Gastroesophageal sphincter (tissue), 4 donors: ENCODE measurements at regions not wholly inside any gene's neighbourhood (a gene's known extent, or its start where the extent isn't known, plus 50 kb on each side); places are given as distances from the start of the nearest gene placed in this dataset.

Source experiments
- ATAC-seq: fragments of 150-250 bp; one replicate; pipeline ENCODE4 v1.9.1; 2016; ENCODE audit warnings: mild to moderate bottlenecking, moderate library complexity
- H3K27ac ChIP-seq, 4 donors: fragments of 200-600 bp; sonication (generic) in 3 of 4; 1 replicate in 3 of 4; 2 replicates in 1 of 4; pipeline ENCODE4 v1.5.1; 2016 to 2019
- H3K27me3 ChIP-seq: fragments of 200-600 bp; sonication (generic); one replicate; pipeline ENCODE4 v1.5.1; 2019
- H3K36me3 ChIP-seq, 2 donors: fragments of 200-600 bp; sonication (generic); one replicate each; pipeline ENCODE4 v1.5.1; 2019; ENCODE audit warnings: control low read depth in 1 of 2
- H3K4me1 ChIP-seq, 3 donors: fragments of 200-600 bp; sonication (generic); 1 replicate in 2 of 3; 2 replicates in 1 of 3; pipeline ENCODE4 v1.5.1; 2016 to 2019; ENCODE audit warnings: control low read depth in 2 of 3
- H3K4me3 ChIP-seq, 2 donors: fragments of 200-600 bp; sonication (generic); one replicate each; pipeline ENCODE4 v1.5.1; 2019; ENCODE audit warnings: mild to moderate bottlenecking in 1 of 2, moderate library complexity in 1 of 2
- H3K9me3 ChIP-seq, 3 donors: fragments of 200-600 bp; sonication (generic); one replicate each; pipeline ENCODE4 v1.5.1; 2017 to 2019; ENCODE audit warnings: control low read depth in 2 of 3
- EP300 ChIP-seq: sonication (generic); formaldehyde crosslinking; IDR thresholded peaks from one replicate; pipeline ENCODE4 v1.6.1; 2017; ENCODE audit warnings: antibody characterized with exemption, mild to moderate bottlenecking
- POLR2A ChIP-seq, 2 donors: fragments of 450-650 bp; IDR thresholded peaks; one replicate each; pipeline ENCODE4 v1.6.1; 2017; ENCODE audit warnings: antibody characterized with exemption in 2 of 2, mild to moderate bottlenecking in 2 of 2, moderate library complexity in 1 of 2
- POLR2AphosphoS5 ChIP-seq: sonication (generic); formaldehyde crosslinking; IDR thresholded peaks from one replicate; pipeline ENCODE4 v1.6.1; 2017; ENCODE audit warnings: antibody characterized with exemption
- WGBS, 2 donors: methylation state at CpG; one replicate each; pipeline ENCODE4 v1.1.5; 2018; ENCODE audit warnings: low coverage in 1 of 2; 5-methylcytosine and 5-hydroxymethylcytosine counted together
- TF ChIP-seq, protein P1 (sequence below), 4 experiments: fragments of 200-600 bp in 2 of 4; fragments of 450-650 bp in 2 of 4; sonication (generic) in 1 of 4; IDR thresholded peaks; one replicate each; pipeline ENCODE4 v1.5.1; 2017 to 2019; ENCODE audit warnings: antibody characterized with exemption in 4 of 4, mild to moderate bottlenecking in 2 of 4, moderate library complexity in 2 of 4

- no peaks in the 10 kb centered on the region for H3K36me3 ChIP-seq
- H3K27ac ChIP-seq, result no peak overlapping the region
- 38 to 55% methylated on average over 1 of the region's 1 CpG for WGBS, 2 donors
These were observed 194.7 kb downstream of the RAB28 start for GRCh38 chr4:13289391-13289790.

GRCh38 chr4:13285336-13285735, 198.8 kb downstream of the RAB28 start:
- Histone ChIP-seq H3K27me3 (no peaks in the 10 kb centered on the region), H3K36me3 (no peaks in the 10 kb centered on the region), H3K4me3 (no peak overlapping the region), H3K4me1 (no peaks in the 10 kb centered on the region), H3K27ac (no peak overlapping the region), H3K9me3 (peaks cover 0 to 27% (median 0%) of the 10 kb centered on the region in 3 donors)
- TF ChIP-seq, protein P1, sequence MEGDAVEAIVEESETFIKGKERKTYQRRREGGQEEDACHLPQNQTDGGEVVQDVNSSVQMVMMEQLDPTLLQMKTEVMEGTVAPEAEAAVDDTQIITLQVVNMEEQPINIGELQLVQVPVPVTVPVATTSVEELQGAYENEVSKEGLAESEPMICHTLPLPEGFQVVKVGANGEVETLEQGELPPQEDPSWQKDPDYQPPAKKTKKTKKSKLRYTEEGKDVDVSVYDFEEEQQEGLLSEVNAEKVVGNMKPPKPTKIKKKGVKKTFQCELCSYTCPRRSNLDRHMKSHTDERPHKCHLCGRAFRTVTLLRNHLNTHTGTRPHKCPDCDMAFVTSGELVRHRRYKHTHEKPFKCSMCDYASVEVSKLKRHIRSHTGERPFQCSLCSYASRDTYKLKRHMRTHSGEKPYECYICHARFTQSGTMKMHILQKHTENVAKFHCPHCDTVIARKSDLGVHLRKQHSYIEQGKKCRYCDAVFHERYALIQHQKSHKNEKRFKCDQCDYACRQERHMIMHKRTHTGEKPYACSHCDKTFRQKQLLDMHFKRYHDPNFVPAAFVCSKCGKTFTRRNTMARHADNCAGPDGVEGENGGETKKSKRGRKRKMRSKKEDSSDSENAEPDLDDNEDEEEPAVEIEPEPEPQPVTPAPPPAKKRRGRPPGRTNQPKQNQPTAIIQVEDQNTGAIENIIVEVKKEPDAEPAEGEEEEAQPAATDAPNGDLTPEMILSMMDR (IDR thresholded peaks at IDR 0.05), result no peak
- TF ChIP-seq EP300 (no peak), POLR2AphosphoS5 (no peak), POLR2A (IDR thresholded peaks at IDR 0.05) (no peak)
- ATAC-seq, result no peak

More at GRCh38 chr4:13289391-13289790, 194.7 kb downstream of the RAB28 start:
- no peak for ATAC-seq
- Histone ChIP-seq H3K4me1 (no peaks in the 10 kb centered on the region), H3K27me3 (no peaks in the 10 kb centered on the region), H3K9me3 (peaks cover 0 to 27% (median 0%) of the 10 kb centered on the region in 3 donors), H3K4me3 (no peak overlapping the region)
- TF ChIP-seq POLR2AphosphoS5, result no peak
- TF ChIP-seq, protein P1 (IDR thresholded peaks at IDR 0.05), result no peak
- no peak for TF ChIP-seq EP300
- no peak for TF ChIP-seq POLR2A (IDR thresholded peaks at IDR 0.05)

- 84 to 90% methylated on average over 2 of the region's 2 CpGs for WGBS, 2 donors
- ATAC-seq, result no peak
- peaks cover 0 to 27% (median 0%) of the 10 kb centered on the region in 3 donors for H3K9me3 ChIP-seq
- no peaks in the 10 kb centered on the region for H3K4me1 ChIP-seq
- H3K4me3 ChIP-seq, result no peak overlapping the region
- no peaks in the 10 kb centered on the region for H3K27me3 ChIP-seq
- no peaks in the 10 kb centered on the region for H3K36me3 ChIP-seq
- no peak for TF ChIP-seq POLR2A (IDR thresholded peaks at IDR 0.05)
- TF ChIP-seq EP300, result no peak
- TF ChIP-seq, protein P1 (IDR thresholded peaks at IDR 0.05), result no peak
- no peak for TF ChIP-seq POLR2AphosphoS5
- no peak overlapping the region for H3K27ac ChIP-seq
These were observed 199.2 kb downstream of the RAB28 start for GRCh38 chr4:13284932-13285331.

GRCh38 chr4:13276357-13276756, 207.8 kb downstream of the RAB28 start:
- no peak overlapping the region for H3K27ac ChIP-seq
- H3K36me3 ChIP-seq, result no peaks in the 10 kb centered on the region
- WGBS, 2 donors, result 78 to 100% methylated on average over 1 of the region's 1 CpG
- ATAC-seq, result no peak
- H3K4me1 ChIP-seq, result no peaks in the 10 kb centered on the region
- TF ChIP-seq POLR2A (IDR thresholded peaks at IDR 0.05) (no peak), POLR2AphosphoS5 (no peak), EP300 (no peak)
- TF ChIP-seq, protein P1 (IDR thresholded peaks at IDR 0.05), result no peak
- no peaks in the 10 kb centered on the region for H3K27me3 ChIP-seq
- H3K9me3 ChIP-seq, result peaks cover 0 to 51% (median 0%) of the 10 kb centered on the region in 3 donors
- H3K4me3 ChIP-seq, result no peak overlapping the region

- 71% methylated on average over 3 of the region's 3 CpGs for WGBS, 2 donors
- Histone ChIP-seq H3K36me3 (no peaks in the 10 kb centered on the region), H3K4me3 (no peak overlapping the region), H3K27me3 (no peaks in the 10 kb centered on the region), H3K4me1 (no peaks in the 10 kb centered on the region), H3K27ac (no peak overlapping the region), H3K9me3 (peaks cover 0 to 30% (median 0%) of the 10 kb centered on the region in 3 donors)
- TF ChIP-seq POLR2A (IDR thresholded peaks at IDR 0.05) (no peak), POLR2AphosphoS5 (no peak), EP300 (no peak)
- no peak for ATAC-seq
These were observed 215.4 kb downstream of the RAB28 start for GRCh38 chr4:13268703-13269102.
